HG03066 (cell line): ENCODE measurements at regions not wholly inside any gene's neighbourhood (a gene's known extent, or its start where the extent isn't known, plus 50 kb on each side); places are given as distances from the start of the nearest gene placed in this dataset.

Experiments
- ATAC-seq: cut with Tn5 transposase; IDR thresholded peaks from one replicate; pipeline ENCODE4 v1.9.1; 2021; ENCODE audit warnings: low read depth; ENCODE audit not compliant: unreplicated experiment

- ATAC-seq: no peak
Observed at GRCh38 chr2:208545403-208546042, 138.9 kb downstream of the PTH2R start.

- no peak for ATAC-seq
Observed at GRCh38 chr2:208546107-208546506, 139.5 kb downstream of the PTH2R start.

GRCh38 chr2:208546860-208547650, 140.5 kb downstream of the PTH2R start:
- no peak for ATAC-seq

- no peak for ATAC-seq
Observed at GRCh38 chr2:208548700-208549099, 142.1 kb downstream of the PTH2R start.

DNA sequence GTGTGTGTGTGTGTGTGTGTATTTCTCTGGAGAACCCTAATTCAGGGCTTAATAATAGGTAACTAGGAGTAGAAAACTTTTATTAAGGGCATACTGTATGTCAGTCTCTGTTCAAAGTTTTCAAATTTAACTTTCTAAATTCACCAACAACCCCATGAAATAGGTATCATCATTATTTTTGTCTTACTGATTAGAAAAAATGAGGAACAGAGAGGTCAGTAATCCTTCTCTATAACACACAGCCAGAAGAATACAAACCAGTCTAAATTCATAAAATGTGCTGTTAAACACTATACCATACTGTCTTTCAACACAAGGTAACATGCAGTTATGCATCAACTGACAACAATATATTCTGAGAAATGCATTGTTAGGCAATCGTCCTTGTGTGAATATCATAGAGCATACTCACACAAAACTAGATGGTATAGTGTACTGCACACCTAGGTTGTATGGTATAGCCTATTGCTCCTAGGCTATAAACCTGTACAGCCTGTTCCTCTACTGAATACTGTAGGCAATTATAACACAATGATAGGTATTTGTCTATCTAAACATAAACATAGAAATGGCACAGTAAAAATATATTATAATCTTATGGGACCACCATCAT, 143.1 kb downstream of the PTH2R start:
- no peak for ATAC-seq

- ATAC-seq: no peak
Observed at GRCh38 chr2:208552943-208553342, 146.4 kb downstream of the PTH2R start.

GRCh38 chr2:208556983-208557484, 150.4 kb downstream of the PTH2R start:
- ATAC-seq: no peak

- ATAC-seq: no peak
Observed at GRCh38 chr2:208565690-208566416, 159.3 kb downstream of the PTH2R start.

- ATAC-seq: no peak
Observed at GRCh38 chr2:208568203-208568602, 161.6 kb downstream of the PTH2R start.

DNA sequence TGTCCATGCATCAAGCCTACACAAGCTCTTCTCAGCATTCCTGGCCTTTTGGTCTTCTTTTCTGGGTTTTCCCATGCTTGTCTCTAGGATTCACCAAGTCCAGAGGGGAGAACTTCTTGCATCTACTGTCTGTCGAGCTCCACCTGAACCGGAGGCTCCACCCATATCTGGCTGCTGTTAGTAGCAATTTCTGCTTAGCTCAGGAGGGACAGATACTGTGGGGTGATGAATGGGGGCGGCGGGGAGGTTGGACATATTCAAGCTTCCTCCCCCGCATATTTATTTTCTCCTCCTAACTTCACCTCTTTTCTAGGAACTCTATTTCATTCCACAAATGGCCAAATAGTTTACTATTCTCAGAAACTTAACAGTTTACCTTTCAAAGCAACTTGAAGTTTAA, 163.5 kb downstream of the PTH2R start:
- ATAC-seq: no peak

DNA sequence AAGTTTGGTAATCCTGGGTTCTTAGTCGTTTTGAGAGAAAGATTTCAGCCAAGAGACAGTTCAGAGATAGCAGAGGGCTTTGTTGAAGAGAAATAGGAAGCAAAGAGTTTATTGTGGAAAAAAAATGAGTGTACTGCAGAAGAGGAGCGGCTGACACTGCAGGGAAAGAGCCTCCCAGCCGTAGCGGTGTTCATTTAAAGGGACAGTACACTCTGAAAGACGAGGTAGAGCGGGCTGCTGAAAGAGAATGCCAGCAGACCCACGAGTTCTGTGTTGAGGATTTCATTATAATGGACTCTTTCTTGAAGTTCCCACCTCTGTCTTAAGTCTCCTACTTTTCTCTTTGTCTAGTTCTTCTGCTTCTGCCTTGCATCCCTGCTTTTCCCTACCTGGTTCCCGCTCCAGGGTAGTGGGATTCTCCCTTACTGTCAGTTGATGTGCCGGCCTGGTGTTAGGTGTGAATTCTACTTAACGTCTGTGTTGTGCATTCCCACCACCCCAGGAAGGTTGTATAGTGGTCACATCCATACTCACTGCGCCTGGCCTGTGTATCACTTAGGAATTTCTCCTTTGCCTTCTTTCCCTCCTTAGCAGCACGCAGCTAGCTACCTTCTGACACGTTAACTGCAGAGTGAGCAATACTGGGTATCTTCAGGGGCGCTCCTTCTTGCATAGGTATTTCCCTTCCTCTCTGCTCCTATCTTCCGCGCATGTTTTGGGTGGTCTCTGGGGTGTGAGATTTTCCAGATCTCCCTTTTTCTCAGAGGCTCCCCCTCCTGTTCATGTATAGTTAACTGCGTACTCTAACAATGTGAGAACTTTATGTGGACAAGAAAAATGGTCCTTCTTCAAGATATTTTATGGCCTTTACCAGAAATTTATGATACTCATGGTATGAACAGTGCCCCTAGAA, 164.5 kb downstream of the PTH2R start:
- no peak for ATAC-seq

DNA sequence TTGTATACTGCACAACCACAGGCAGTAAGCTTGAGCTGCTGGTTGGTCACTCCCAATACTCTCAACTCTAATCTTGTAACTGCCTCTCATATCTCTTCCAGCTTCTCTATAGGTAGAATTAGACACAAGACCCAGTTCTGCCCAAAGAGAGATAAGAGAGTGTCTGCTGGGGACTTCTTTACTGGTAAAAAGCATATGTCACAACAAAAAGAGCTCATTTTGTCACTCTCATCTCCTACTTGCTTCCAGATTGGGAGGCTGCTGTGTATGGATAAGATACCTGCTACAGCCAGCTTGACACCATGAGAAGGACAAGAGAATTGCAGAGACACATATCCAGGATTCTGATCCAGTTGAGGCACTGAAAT, 165.2 kb downstream of the PTH2R start:
- ATAC-seq: no peak

DNA sequence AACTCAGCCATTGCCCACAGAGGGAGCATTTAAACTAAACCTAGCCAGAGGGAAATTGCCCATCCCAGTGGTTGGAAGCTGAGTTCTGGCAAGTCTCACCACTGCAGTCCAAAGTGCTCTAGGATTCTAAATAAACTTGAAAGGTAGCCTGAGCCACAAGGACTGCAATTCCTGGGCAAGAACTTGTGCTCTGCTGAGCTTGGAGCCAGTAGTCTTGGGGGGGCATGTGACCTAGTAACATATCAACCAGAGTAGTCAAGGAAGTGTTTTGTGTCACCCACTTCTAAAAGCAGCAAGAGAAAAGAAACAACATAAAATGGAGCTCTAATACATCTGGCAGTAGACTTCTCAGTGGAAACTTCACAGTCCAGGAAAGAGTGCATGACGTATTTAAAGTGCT, 167.0 kb downstream of the PTH2R start:
- ATAC-seq: no peak

DNA sequence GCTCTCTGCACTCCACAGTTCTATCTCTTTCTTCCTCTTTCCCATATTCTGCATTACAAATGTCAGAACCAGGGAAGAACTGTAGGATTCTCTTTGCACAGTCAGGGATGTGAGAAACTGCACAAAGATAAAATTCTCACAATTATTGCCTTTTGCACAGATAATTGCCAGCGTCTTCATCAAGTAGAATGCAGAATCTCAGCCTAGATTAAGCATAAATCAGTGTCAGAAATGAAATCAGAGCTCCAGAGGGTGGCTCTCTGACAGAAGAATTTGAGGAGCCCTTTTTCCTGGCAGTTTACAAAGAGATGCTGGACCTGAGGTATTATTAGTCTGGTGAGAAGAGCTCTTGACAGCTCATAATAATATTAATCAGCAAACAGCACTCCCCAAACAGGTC, 173.1 kb downstream of the PTH2R start:
- no peak for ATAC-seq

DNA sequence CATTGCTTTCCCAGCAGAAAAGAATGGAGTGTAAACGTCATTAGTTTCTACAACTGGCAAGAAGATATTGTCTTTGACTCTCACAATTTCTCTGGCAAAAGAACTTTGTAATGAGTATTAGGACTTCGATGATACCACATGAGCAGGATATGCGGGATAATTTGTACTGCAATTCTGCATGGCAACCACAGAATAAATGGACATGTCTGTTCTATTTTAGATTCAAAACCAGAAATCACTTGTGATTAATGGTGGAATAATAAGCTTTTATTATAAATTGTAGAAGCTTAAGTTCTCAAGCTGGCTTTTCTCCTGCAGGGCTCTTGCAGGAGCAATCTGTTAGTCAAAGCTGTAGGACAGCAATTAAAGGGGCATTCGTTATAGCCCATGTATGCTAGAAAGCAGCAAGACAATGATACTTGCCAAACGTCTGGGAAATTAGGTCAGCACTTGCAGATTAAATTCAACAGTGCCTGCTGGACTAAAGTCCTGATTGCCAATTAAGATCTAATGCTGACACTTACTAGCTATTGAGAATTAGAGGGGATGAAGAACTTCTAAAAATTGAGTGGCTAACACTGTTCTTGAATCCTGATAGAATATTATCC, 177.9 kb downstream of the PTH2R start:
- no peak for ATAC-seq

GRCh38 chr2:208586516-208586915, 179.9 kb downstream of the PTH2R start:
- ATAC-seq: no peak

- ATAC-seq: no peak
Observed at GRCh38 chr2:208594642-208595385, 188.2 kb downstream of the PTH2R start.

- no peak for ATAC-seq
Observed at GRCh38 chr2:208595386-208596275, 189.0 kb downstream of the PTH2R start.
